AG10803 (cell line): ENCODE measurements at regions not wholly inside any gene's neighbourhood (a gene's known extent, or its start where the extent isn't known, plus 50 kb on each side); places are given as distances from the start of the nearest gene placed in this dataset.
"Not testable (repeated sequence)": the region's sequence is repeated elsewhere in the genome, so short reads cannot be mapped to it uniquely, and the experiment has no call there.

Experiments
- DNase-seq: peaks from one replicate; pipeline ENCODE4 v3.0.0; 2010; ENCODE audit warnings: low read depth
- H3K4me3 ChIP-seq: 2 replicates; pipeline ENCODE4 v1.5.1; 2011; ENCODE audit warnings: mild to moderate bottlenecking, low read length, control low read depth
- CTCF ChIP-seq: conservative IDR thresholded peaks from 2 replicates; pipeline ENCODE4 v1.5.1; 2011; ENCODE audit warnings: mild to moderate bottlenecking, low read length, control low read depth, inconsistent platforms

- TF ChIP-seq CTCF: no peak
- H3K4me3 ChIP-seq: no peak overlapping the region
- no peak for DNase-seq
These were observed 467.1 kb upstream of the STEAP1 start for GRCh38 chr7:89687211-89687610.

DNA sequence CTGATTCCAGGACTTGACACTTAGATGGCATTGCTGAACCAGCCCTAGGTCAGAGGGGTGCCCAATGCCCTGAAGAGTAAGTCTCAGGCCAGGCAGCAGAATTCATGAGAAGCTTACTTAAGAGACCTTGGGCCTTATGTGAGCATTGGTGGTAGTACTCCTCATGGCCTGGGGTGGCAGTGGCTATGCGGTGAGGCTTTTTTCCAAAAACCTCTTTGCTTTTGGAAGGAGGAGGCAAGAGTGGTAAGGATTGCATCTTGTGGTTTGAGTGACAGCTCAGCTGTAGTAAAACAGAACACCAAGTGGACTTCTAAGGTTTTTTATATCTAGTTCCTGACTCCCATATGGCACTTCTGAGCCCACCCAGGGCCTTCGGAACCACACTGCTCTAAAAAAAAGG lies 459.0 kb upstream of the STEAP1 start:
- no peak for DNase-seq
- no peak for TF ChIP-seq CTCF
- H3K4me3 ChIP-seq: no peak overlapping the region

- no peak for TF ChIP-seq CTCF
- no peak for DNase-seq
- H3K4me3 ChIP-seq: no peak overlapping the region
These were observed 440.1 kb upstream of the STEAP1 start for GRCh38 chr7:89714131-89714530.

- H3K4me3 ChIP-seq, DNase-seq: not testable (repeated sequence)
These were observed 435.3 kb upstream of the STEAP1 start for GRCh38 chr7:89718941-89719340.

- TF ChIP-seq CTCF: no peak
- DNase-seq: no peak
- no peak overlapping the region for H3K4me3 ChIP-seq
These were observed 425.8 kb upstream of the STEAP1 start for GRCh38 chr7:89728481-89728880.

DNA sequence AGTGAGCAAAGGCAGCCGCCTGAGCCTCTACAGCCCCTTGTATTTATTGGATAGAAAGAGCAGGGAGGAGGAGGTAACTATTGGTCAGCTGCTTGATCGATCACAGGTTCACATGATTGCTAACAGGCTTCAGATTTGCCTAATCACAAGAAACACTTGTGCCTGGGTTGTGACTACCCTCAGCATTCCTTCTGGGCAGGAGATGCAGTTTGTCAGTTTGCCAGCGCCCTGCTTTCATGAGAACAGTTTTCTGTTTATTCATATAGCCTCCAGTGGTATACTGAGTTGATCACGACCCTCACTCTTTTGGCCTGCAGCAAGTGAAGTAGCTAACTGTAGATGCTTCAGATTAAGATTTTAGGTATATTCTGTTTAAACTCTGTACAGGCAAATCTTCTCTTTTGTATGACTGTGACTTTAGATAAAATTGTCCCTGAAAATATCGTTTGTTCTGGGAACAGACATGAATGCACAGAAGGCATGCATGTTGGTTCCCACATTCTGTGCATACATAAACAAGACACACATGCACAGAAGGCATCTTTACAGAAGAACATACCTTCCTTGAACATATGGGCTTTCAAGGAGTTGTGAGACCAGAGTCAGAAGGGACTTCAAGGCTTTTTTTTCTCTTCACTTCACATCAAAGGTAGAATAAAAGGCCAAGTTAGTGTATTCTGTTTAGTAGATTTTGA lies 422.4 kb upstream of the STEAP1 start:
- no peak for DNase-seq
- no peak overlapping the region for H3K4me3 ChIP-seq
- TF ChIP-seq CTCF: no peak

DNA sequence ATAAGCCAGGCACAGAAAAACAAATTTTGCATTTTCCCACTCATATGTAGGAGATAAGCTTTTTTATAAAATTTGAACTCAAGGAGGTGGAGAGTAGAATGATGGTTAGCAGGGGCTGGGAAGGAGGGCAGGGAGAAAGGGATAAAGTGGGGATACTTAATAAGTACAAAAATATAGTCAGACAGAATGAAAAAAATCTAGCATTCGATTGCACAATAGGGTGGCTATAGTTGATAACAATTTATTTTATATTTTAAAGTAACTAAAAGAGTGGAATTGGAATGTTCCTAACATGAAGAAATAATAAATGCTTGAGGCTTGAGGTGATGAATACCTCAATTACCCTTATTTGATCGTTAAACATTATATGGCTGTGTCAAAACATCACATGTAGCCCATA lies 415.7 kb upstream of the STEAP1 start:
- TF ChIP-seq CTCF: no peak
- no peak for DNase-seq
- no peak overlapping the region for H3K4me3 ChIP-seq

GRCh38 chr7:89757910-89758309 lies 396.4 kb upstream of the STEAP1 start:
- peak; percentile 9 for DNase-seq
- H3K4me3 ChIP-seq: no peak overlapping the region
- no peak for TF ChIP-seq CTCF
